HG02763 (cell line): ENCODE measurements at regions not wholly inside any gene's neighbourhood (a gene's known extent, or its start where the extent isn't known, plus 50 kb on each side); places are given as distances from the start of the nearest gene placed in this dataset.
"Not testable (repeated sequence)": the region's sequence is repeated elsewhere in the genome, so short reads cannot be mapped to it uniquely, and the experiment has no call there.

ENCODE experiments used
- ATAC-seq: cut with Tn5 transposase; IDR thresholded peaks from one replicate; pipeline ENCODE4 v1.9.1; 2021; ENCODE audit warnings: mild to moderate bottlenecking, moderate library complexity; ENCODE audit not compliant: unreplicated experiment

- ATAC-seq, result no peak
Measured at GRCh38 chr11:42802201-42802899, 509.4 kb upstream of the API5 start.

GRCh38 chr11:42806191-42806590 is 505.6 kb upstream of the API5 start:
- no peak for ATAC-seq

GRCh38 chr11:42812361-42812760 is 499.4 kb upstream of the API5 start:
- no peak for ATAC-seq

GRCh38 chr11:42812960-42813359 is 498.8 kb upstream of the API5 start:
- no peak for ATAC-seq

- no peak for ATAC-seq
Measured at GRCh38 chr11:42816471-42816870, 495.3 kb upstream of the API5 start.

GRCh38 chr11:42819126-42819525 is 492.7 kb upstream of the API5 start:
- ATAC-seq, result no peak

- ATAC-seq, result not testable (repeated sequence)
Measured at GRCh38 chr11:42822188-42822587, 489.6 kb upstream of the API5 start.

- ATAC-seq, result no peak
Measured at GRCh38 chr11:42823546-42823945, 488.2 kb upstream of the API5 start.

GRCh38 chr11:42824067-42824466 is 487.7 kb upstream of the API5 start:
- ATAC-seq, result no peak

GRCh38 chr11:42825598-42825997 is 486.2 kb upstream of the API5 start:
- ATAC-seq, result no peak

- ATAC-seq, result no peak
Measured at GRCh38 chr11:42827845-42828244, 484.0 kb upstream of the API5 start.

GRCh38 chr11:42837994-42838393 is 473.8 kb upstream of the API5 start:
- ATAC-seq, result no peak

- ATAC-seq, result peak; percentile 70
Measured at GRCh38 chr11:42840176-42840829, 471.5 kb upstream of the API5 start.

GRCh38 chr11:42840860-42841259 is 470.9 kb upstream of the API5 start:
- no peak for ATAC-seq

- ATAC-seq, result no peak
Measured at GRCh38 chr11:42841556-42841955, 470.2 kb upstream of the API5 start.

GRCh38 chr11:42849362-42849761 is 462.4 kb upstream of the API5 start:
- no peak for ATAC-seq

GRCh38 chr11:42857344-42857743 is 454.5 kb upstream of the API5 start:
- ATAC-seq, result no peak

GRCh38 chr11:42870480-42870879 is 441.3 kb upstream of the API5 start:
- no peak for ATAC-seq

- not testable (repeated sequence) for ATAC-seq
Measured at GRCh38 chr11:42873800-42874405, 437.9 kb upstream of the API5 start.

- ATAC-seq, result not testable (repeated sequence)
Measured at GRCh38 chr11:42881335-42881734, 430.5 kb upstream of the API5 start.

GRCh38 chr11:42890773-42891172 is 421.0 kb upstream of the API5 start:
- no peak for ATAC-seq

- ATAC-seq, result no peak
Measured at GRCh38 chr11:42901084-42901483, 410.7 kb upstream of the API5 start.
